IMR-90 (cell line): ENCODE measurements at regions not wholly inside any gene's neighbourhood (a gene's known extent, or its start where the extent isn't known, plus 50 kb on each side); places are given as distances from the start of the nearest gene placed in this dataset.

Experiments used
- ATAC-seq: fragments of 200-7000 bp; cut with Tn5 transposase; 2 replicates; pipeline ENCODE4 v1.9.1; 2020; ENCODE audit warnings: low read depth, mild to moderate bottlenecking, moderate library complexity
- BruUV-seq: library from RNA; stranded (reverse); fragments of 400-500 nt; replicated peaks from 2 replicates; lab custom pipeline; 2021; lab: Mats Ljungman, UMichigan
- CTCF ChIA-PET: fragments of 300-600 bp; formaldehyde crosslinking; extraction: SDS; loops from one replicate; lab custom pipeline; 2021; ENCODE audit warnings: antibody characterized with exemption; lab: Yijun Ruan, JAX
- POLR2A ChIA-PET: fragments of 300-600 bp; sonication (Branson Sonifier 250); formaldehyde crosslinking; loops from one replicate; lab custom pipeline; 2022; ENCODE audit warnings: antibody characterized with exemption; ENCODE audit not compliant: unreplicated experiment; lab: Charles Lee
- DNase-seq: peaks from one replicate; pipeline ENCODE4 v3.0.0; 2013
- H2AFZ ChIP-seq: replicated peaks from 2 replicates; pipeline ENCODE3; 2013; ENCODE audit warnings: low read length, mild to moderate bottlenecking; ENCODE audit not compliant: poor library complexity
- H2AK5ac ChIP-seq: 2 replicates; pipeline ENCODE4 v1.6.1; 2013; ENCODE audit warnings: low read depth, low read length, inconsistent platforms
- H2AK9ac ChIP-seq: replicated peaks from 2 replicates; pipeline ENCODE3; 2013; ENCODE audit warnings: mild to moderate bottlenecking, low read depth, low read length, moderate library complexity; ENCODE audit not compliant: poor library complexity
- H2BK120ac ChIP-seq: 2 replicates; pipeline ENCODE4 v1.6.1; 2013; ENCODE audit warnings: low read depth, low read length, inconsistent platforms
- H2BK15ac ChIP-seq: 3 replicates; pipeline ENCODE4 v1.6.1; 2013; ENCODE audit warnings: low read depth, low read length, inconsistent platforms
- H2BK20ac ChIP-seq: 2 replicates; pipeline ENCODE4 v1.6.1; 2013; ENCODE audit warnings: low read depth, mild to moderate bottlenecking, inconsistent platforms, low read length, moderate library complexity
- H2BK5ac ChIP-seq: 2 replicates; pipeline ENCODE4 v1.6.1; 2013; ENCODE audit warnings: mild to moderate bottlenecking, low read depth, low read length, inconsistent platforms; ENCODE audit not compliant: poor library complexity, severe bottlenecking
- H3K14ac ChIP-seq: replicated peaks from 2 replicates; pipeline ENCODE4 v1.6.1; 2013; ENCODE audit warnings: low read depth, low read length, inconsistent platforms
- H3K18ac ChIP-seq: 2 replicates; pipeline ENCODE4 v1.6.1; 2013; ENCODE audit warnings: low read depth, low read length, control low read depth
- H3K23ac ChIP-seq: 2 replicates; pipeline ENCODE4 v1.6.1; 2013; ENCODE audit warnings: low read depth, low read length, inconsistent platforms
- H3K27ac ChIP-seq: 2 replicates; pipeline ENCODE4 v1.5.1; 2013; ENCODE audit warnings: mild to moderate bottlenecking, control low read depth, low read length; ENCODE audit not compliant: insufficient read depth
- H3K27me3 ChIP-seq: 2 replicates; pipeline ENCODE4 v1.6.1; 2013; ENCODE audit warnings: low read length; ENCODE audit not compliant: control insufficient read depth, insufficient read depth
- H3K36me3 ChIP-seq: 2 replicates; pipeline ENCODE4 v1.6.1; 2013; ENCODE audit warnings: low read length, mixed read lengths; ENCODE audit not compliant: control insufficient read depth, insufficient read depth
- H3K4ac ChIP-seq: 2 replicates; pipeline ENCODE4 v1.6.1; 2013; ENCODE audit warnings: low read depth, low read length, inconsistent platforms
- H3K4me1 ChIP-seq: 2 replicates; pipeline ENCODE4 v1.6.1; 2013; ENCODE audit warnings: low read length, mixed read lengths; ENCODE audit not compliant: control insufficient read depth, insufficient read depth
- H3K4me2 ChIP-seq: 2 replicates; pipeline ENCODE4 v1.6.1; 2013; ENCODE audit warnings: low read depth, mild to moderate bottlenecking, control low read depth, low read length, moderate library complexity
- H3K4me3 ChIP-seq: 2 replicates; pipeline ENCODE4 v1.5.1; 2013; ENCODE audit warnings: low read depth, mild to moderate bottlenecking, control low read depth, low read length, moderate library complexity; ENCODE audit not compliant: insufficient read depth
- H3K56ac ChIP-seq: 2 replicates; pipeline ENCODE4 v1.6.1; 2013; ENCODE audit warnings: low read length, inconsistent platforms; ENCODE audit not compliant: insufficient read depth; ENCODE audit errors: extremely low read depth
- H3K79me1 ChIP-seq, 2 experiments: 2 replicates each; pipeline ENCODE4 v1.6.1; 2013; ENCODE audit warnings: low read length in 2 of 2, inconsistent platforms in 1 of 2, low read depth in 1 of 2
- H3K9ac ChIP-seq: 2 replicates; pipeline ENCODE4 v1.6.1; 2013; ENCODE audit warnings: low read depth, low read length, control low read depth
- H3K9me1 ChIP-seq: 2 replicates; pipeline ENCODE4 v1.6.1; 2013; ENCODE audit warnings: low read length, inconsistent platforms; ENCODE audit not compliant: insufficient read depth
- H3K9me3 ChIP-seq: 2 replicates; pipeline ENCODE4 v1.6.1; 2013; ENCODE audit warnings: low read length; ENCODE audit not compliant: control insufficient read depth, insufficient read depth
- H4K20me1 ChIP-seq: 2 replicates; pipeline ENCODE4 v1.6.1; 2013; ENCODE audit warnings: low read length, inconsistent platforms; ENCODE audit not compliant: insufficient read depth
- H4K5ac ChIP-seq: 2 replicates; pipeline ENCODE4 v1.6.1; 2013; ENCODE audit warnings: mild to moderate bottlenecking, low read depth, low read length, control low read depth
- H4K8ac ChIP-seq, 2 experiments: 2 replicates each; pipeline ENCODE4 v1.6.1; 2013; ENCODE audit warnings: low read depth in 2 of 2, low read length in 2 of 2, control low read depth in 1 of 2, inconsistent platforms in 1 of 2
- H4K91ac ChIP-seq: 2 replicates; pipeline ENCODE4 v1.6.1; 2013; ENCODE audit warnings: low read depth, low read length, inconsistent platforms; ENCODE audit not compliant: insufficient read depth
- CEBPB ChIP-seq: IDR thresholded peaks from 2 replicates; pipeline ENCODE4 v1.6.1; 2012; ENCODE audit warnings: low read depth, low read length, improper control_type of control experiment
- CHD1 ChIP-seq: IDR thresholded peaks from 2 replicates; pipeline ENCODE4 v1.6.1; 2012; ENCODE audit warnings: low read depth, low read length, improper control_type of control experiment
- FOS ChIP-seq: fragments of 150-350 bp; IDR thresholded peaks from 2 replicates; pipeline ENCODE4 v1.6.1; 2016; ENCODE audit warnings: low read depth, low read length
- MAFK ChIP-seq: IDR thresholded peaks from 2 replicates; pipeline ENCODE4 v1.6.1; 2012; ENCODE audit warnings: low read depth, low read length, improper control_type of control experiment
- MAZ ChIP-seq: IDR thresholded peaks from 2 replicates; pipeline ENCODE4 v1.6.1; 2012; ENCODE audit warnings: low read depth, mild to moderate bottlenecking, low read length, improper control_type of control experiment, moderate library complexity, borderline replicate concordance
- NFE2L2 ChIP-seq: fragments of 150-350 bp; IDR thresholded peaks from 2 replicates; pipeline ENCODE4 v1.6.1; 2016; ENCODE audit warnings: low read depth, mild to moderate bottlenecking, low read length
- POLR2A ChIP-seq: IDR thresholded peaks from 2 replicates; pipeline ENCODE4 v1.6.1; 2012; ENCODE audit warnings: mild to moderate bottlenecking, low read depth, low read length
- RAD21 ChIP-seq: IDR thresholded peaks from 2 replicates; pipeline ENCODE4 v1.6.1; 2012; ENCODE audit warnings: low read length, improper control_type of control experiment
- SMC3 ChIP-seq: fragments of 150-350 bp; IDR thresholded peaks from 2 replicates; pipeline ENCODE4 v1.6.1; 2016; ENCODE audit warnings: low read depth, mild to moderate bottlenecking, antibody characterized with exemption, low read length, moderate library complexity
- WGBS, 2 experiments: methylation state at CpG; one replicate each; pipeline versions ENCODE4 v1.1.5 to v1.1.7; 2013; ENCODE audit warnings: missing lambda C conversion rate in 2 of 2; ENCODE audit not compliant: insufficient read length in 1 of 2; ENCODE audit errors: extremely low coverage in 2 of 2; 5-methylcytosine and 5-hydroxymethylcytosine counted together
- dilution Hi-C: fragments of 300-500 bp; cut with HindIII; formaldehyde crosslinking; loops from one replicate; pipeline ENCODE4 v1.14.3; 2018; ENCODE audit warnings: low sequenced_read_pairs; ENCODE audit not compliant: unreplicated experiment
- in situ Hi-C: fragments of 300-500 bp; cut with MboI; formaldehyde crosslinking; loops from 3 replicates; pipeline ENCODE4 v1.14.3; 2019; ENCODE audit warnings: low sequenced_read_pairs, inconsistent platforms, mixed read lengths
- intact Hi-C: fragments of 100-400 bp; cut with micrococcal nuclease; formaldehyde crosslinking; loops from 2 replicates; pipeline ENCODE4 v1.10.0; 2022
- TF ChIP-seq, protein P1 (sequence below): fragments of 150-350 bp; IDR thresholded peaks from 2 replicates; pipeline ENCODE4 v1.6.1; 2016; ENCODE audit warnings: low read depth, mild to moderate bottlenecking, low read length, moderate library complexity, borderline replicate concordance
- TF ChIP-seq, protein P2 (sequence below): conservative IDR thresholded peaks from 2 replicates; pipeline ENCODE4 v1.5.1; 2012; ENCODE audit warnings: mild to moderate bottlenecking, low read depth, low read length, improper control_type of control experiment

DNA sequence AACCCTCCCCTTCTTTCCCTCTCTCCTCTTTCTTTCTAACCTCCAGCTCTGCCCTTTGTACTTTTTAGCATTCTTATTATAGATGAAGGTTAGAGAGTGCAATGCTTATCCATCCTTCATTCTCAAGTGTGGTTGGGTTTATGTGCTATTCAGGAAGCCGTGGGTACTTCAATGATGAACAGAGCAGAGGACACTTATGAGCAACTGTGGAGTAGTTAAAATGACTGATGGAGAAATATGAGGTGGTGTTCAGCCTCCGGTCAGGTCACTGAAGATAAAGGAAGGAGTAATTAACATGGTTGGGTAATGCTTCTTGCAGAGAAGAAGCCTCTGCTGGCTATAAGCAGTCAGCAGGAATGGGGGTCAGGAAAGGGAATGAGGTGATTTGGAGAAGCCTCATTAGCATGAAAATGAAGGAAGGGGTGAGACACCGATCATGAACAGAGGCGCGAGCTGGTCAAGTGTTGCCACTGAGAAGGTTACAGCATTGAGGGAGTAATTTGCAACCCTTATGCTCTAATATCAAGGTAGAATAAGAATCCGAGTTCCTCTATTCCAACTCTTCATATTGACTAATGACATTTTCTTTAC is 174.7 kb downstream of the LPIN1 start:
- in situ Hi-C loops (no loop called here), intact Hi-C loops (no loop called here), dilution Hi-C loops (no loop called here)
- Histone ChIP-seq H3K36me3 (no peaks in the 10 kb centered on the region), H3K14ac (no peak overlapping the region), H3K9me3 (no peaks in the 10 kb centered on the region), H4K91ac (no peak overlapping the region), H3K56ac (no peak overlapping the region), H2AK5ac (no peak overlapping the region), H4K20me1 (no peaks in the 10 kb centered on the region), H2BK120ac (no peak overlapping the region), H2AK9ac (no peak overlapping the region), H3K4me1 (no peaks in the 10 kb centered on the region), H3K79me1 (no peaks in the 10 kb centered on the region), H3K27ac (no peak overlapping the region), H3K9me1 (no peaks in the 10 kb centered on the region), H3K27me3 (peaks cover 17% of the 10 kb centered on the region), H2BK15ac (no peak overlapping the region), H3K9ac (no peak overlapping the region), H3K23ac (no peak overlapping the region), H3K4ac (no peak overlapping the region), H2BK20ac (no peak overlapping the region), H2AFZ (no peak overlapping the region), H2BK5ac (no peak overlapping the region), H4K8ac (no peak overlapping the region), H3K18ac (no peak overlapping the region), H3K4me2 (no peak overlapping the region), H3K4me3 (no peak overlapping the region), H4K5ac (no peak overlapping the region)
- no TSS peak for BruUV-seq
- WGBS, 2 experiments: 0% methylated on average over 1 of the region's 6 CpGs; no CpG with 5 or more reads in 1 of the 2 experiments
- ChIA-PET CTCF (interaction anchor here (1.1 kb wide), 1 partner anchor 11 kb away, joined by 3 read pairs; no protein-coding TSS in a partner anchor), POLR2A (no interaction called here)
- no peak for ATAC-seq
- no peak for TF ChIP-seq MAFK
- no peak for TF ChIP-seq CHD1
- no peak for TF ChIP-seq SMC3
- TF ChIP-seq CEBPB: no peak
- no peak for TF ChIP-seq POLR2A
- TF ChIP-seq, protein P1, sequence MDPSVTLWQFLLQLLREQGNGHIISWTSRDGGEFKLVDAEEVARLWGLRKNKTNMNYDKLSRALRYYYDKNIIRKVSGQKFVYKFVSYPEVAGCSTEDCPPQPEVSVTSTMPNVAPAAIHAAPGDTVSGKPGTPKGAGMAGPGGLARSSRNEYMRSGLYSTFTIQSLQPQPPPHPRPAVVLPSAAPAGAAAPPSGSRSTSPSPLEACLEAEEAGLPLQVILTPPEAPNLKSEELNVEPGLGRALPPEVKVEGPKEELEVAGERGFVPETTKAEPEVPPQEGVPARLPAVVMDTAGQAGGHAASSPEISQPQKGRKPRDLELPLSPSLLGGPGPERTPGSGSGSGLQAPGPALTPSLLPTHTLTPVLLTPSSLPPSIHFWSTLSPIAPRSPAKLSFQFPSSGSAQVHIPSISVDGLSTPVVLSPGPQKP: no peak
- TF ChIP-seq, protein P2, sequence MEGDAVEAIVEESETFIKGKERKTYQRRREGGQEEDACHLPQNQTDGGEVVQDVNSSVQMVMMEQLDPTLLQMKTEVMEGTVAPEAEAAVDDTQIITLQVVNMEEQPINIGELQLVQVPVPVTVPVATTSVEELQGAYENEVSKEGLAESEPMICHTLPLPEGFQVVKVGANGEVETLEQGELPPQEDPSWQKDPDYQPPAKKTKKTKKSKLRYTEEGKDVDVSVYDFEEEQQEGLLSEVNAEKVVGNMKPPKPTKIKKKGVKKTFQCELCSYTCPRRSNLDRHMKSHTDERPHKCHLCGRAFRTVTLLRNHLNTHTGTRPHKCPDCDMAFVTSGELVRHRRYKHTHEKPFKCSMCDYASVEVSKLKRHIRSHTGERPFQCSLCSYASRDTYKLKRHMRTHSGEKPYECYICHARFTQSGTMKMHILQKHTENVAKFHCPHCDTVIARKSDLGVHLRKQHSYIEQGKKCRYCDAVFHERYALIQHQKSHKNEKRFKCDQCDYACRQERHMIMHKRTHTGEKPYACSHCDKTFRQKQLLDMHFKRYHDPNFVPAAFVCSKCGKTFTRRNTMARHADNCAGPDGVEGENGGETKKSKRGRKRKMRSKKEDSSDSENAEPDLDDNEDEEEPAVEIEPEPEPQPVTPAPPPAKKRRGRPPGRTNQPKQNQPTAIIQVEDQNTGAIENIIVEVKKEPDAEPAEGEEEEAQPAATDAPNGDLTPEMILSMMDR: no peak
- no peak for TF ChIP-seq FOS
- TF ChIP-seq NFE2L2: no peak
- no peak for TF ChIP-seq MAZ
- no peak for TF ChIP-seq RAD21
- DNase-seq: no peak
